Esophagus squamous epithelium (tissue), 5 donors: ENCODE measurements at regions not wholly inside any gene's neighbourhood (a gene's known extent, or its start where the extent isn't known, plus 50 kb on each side); places are given as distances from the start of the nearest gene placed in this dataset.

Experiments used
- DNase-seq: peaks from one replicate; lab custom pipeline; 2025; lab: John Stamatoyannopoulos, UW
- H3K27ac ChIP-seq, 4 donors: fragments of 200-600 bp; sonication (generic); one replicate each; pipeline ENCODE4 v1.5.1; 2016 to 2019; ENCODE audit warnings: mild to moderate bottlenecking in 1 of 4
- H3K27me3 ChIP-seq, 4 donors: fragments of 200-600 bp; sonication (generic); 1 replicate in 3 of 4; 2 replicates in 1 of 4; pipeline versions ENCODE4 v1.5.1 to v1.6.0; 2017 to 2021; ENCODE audit warnings: antibody characterized with exemption in 1 of 4
- H3K36me3 ChIP-seq, 3 donors: fragments of 200-600 bp; sonication (generic); one replicate each; pipeline ENCODE4 v1.5.1; 2016 to 2019
- H3K4me1 ChIP-seq, 3 donors: fragments of 200-600 bp; sonication (generic); one replicate each; pipeline ENCODE4 v1.5.1; 2017 to 2019
- H3K4me3 ChIP-seq, 4 donors: fragments of 200-600 bp; sonication (generic); 1 replicate in 3 of 4; 2 replicates in 1 of 4; pipeline ENCODE4 v1.5.1; 2016 to 2019; ENCODE audit warnings: mild to moderate bottlenecking in 2 of 4, moderate library complexity in 1 of 4
- H3K9me3 ChIP-seq, 3 donors: fragments of 200-600 bp; sonication (generic); one replicate each; pipeline ENCODE4 v1.5.1; 2016 to 2019
- POLR2A ChIP-seq, 4 donors: fragments of 450-650 bp; IDR thresholded peaks; one replicate each; pipeline ENCODE4 v1.6.1; 2017; ENCODE audit warnings: antibody characterized with exemption in 4 of 4, mild to moderate bottlenecking in 4 of 4, moderate library complexity in 3 of 4
- WGBS, 2 donors: methylation state at CpG; one replicate each; pipeline ENCODE4 v1.1.5; 2018; 5-methylcytosine and 5-hydroxymethylcytosine counted together
- intact Hi-C: fragments of 100-400 bp; cut with DNase I; formaldehyde crosslinking; loops from one replicate; pipeline ENCODE4 v1.15.0; 2022
- TF ChIP-seq, protein P1 (sequence below), 6 experiments: fragments of 450-650 bp in 4 of 6; fragments of 200-600 bp in 2 of 6; sonication (generic) in 2 of 6; IDR thresholded peaks; one replicate each; pipeline ENCODE4 v1.5.1; 2016 to 2019; ENCODE audit warnings: antibody characterized with exemption in 6 of 6, mild to moderate bottlenecking in 4 of 6, moderate library complexity in 4 of 6
- donor health status: DM: yes; HTN: yes; CAD: no.

DNA sequence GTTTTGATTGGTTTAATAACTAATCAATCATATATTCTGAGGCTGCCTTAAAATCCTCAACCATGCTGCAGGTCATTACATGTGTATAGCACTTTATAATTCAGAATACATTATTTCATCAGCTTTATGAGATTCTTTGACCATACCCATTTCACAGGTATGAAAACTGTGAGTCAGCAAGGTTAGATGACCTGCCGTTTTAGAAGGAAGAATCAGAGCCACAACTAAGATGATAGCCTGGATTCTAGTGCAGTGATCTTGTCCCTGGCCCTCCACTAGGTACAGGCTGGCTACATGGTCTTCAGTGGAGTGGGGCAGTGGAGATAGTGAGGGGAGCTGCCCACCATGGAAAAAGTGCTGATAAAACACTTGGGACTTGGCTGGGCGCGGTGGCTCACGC lies 154.4 kb upstream of the MAX start:
- no peaks in the 10 kb centered on the region for H3K36me3 ChIP-seq
- no peak for DNase-seq
- H3K27ac ChIP-seq: no peak overlapping the region
- no peaks in the 10 kb centered on the region for H3K27me3 ChIP-seq
- H3K9me3 ChIP-seq: peaks cover 0 to 4% (median 0%) of the 10 kb centered on the region in 3 donors
- intact Hi-C loops: no loop called here
- no peak for TF ChIP-seq POLR2A (IDR thresholded peaks at IDR 0.05)
- TF ChIP-seq, protein P1, sequence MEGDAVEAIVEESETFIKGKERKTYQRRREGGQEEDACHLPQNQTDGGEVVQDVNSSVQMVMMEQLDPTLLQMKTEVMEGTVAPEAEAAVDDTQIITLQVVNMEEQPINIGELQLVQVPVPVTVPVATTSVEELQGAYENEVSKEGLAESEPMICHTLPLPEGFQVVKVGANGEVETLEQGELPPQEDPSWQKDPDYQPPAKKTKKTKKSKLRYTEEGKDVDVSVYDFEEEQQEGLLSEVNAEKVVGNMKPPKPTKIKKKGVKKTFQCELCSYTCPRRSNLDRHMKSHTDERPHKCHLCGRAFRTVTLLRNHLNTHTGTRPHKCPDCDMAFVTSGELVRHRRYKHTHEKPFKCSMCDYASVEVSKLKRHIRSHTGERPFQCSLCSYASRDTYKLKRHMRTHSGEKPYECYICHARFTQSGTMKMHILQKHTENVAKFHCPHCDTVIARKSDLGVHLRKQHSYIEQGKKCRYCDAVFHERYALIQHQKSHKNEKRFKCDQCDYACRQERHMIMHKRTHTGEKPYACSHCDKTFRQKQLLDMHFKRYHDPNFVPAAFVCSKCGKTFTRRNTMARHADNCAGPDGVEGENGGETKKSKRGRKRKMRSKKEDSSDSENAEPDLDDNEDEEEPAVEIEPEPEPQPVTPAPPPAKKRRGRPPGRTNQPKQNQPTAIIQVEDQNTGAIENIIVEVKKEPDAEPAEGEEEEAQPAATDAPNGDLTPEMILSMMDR (IDR thresholded peaks at IDR 0.05): no peak
- H3K4me1 ChIP-seq: peaks cover 5 to 31% (median 9%) of the 10 kb centered on the region in 3 donors
- WGBS, 2 donors: 61 to 85% methylated on average over 2 to 4 of the region's 4 CpGs
- no peak overlapping the region for H3K4me3 ChIP-seq

DNA sequence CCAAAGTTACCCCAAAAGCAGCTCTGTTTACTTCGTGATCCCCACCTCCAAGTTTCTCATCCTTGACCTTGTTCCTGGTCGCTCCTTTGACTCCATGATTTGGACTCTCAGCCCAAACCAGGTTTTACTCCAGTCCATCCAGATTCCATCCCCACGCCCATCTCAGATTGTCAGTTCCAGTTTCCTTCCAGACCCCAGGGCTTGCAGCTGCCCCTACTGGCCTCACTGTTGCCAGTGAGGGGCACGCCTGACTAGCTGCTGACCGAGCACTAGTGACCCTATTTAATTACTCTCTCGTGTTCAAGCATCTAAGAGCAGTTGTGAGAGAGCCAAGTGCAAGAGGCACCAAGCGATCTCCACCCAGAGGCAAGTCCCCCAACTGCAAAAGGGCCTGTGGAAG lies 155.1 kb upstream of the FUT8 start:
- no peak overlapping the region for H3K4me3 ChIP-seq
- H3K4me1 ChIP-seq: peaks cover 5 to 31% (median 9%) of the 10 kb centered on the region in 3 donors
- H3K27me3 ChIP-seq: no peaks in the 10 kb centered on the region
- H3K9me3 ChIP-seq: peaks cover 0 to 4% (median 0%) of the 10 kb centered on the region in 3 donors
- no peak for DNase-seq
- 77 to 82% methylated on average over 4 to 5 of the region's 7 CpGs for WGBS, 2 donors
- H3K27ac ChIP-seq: no peak overlapping the region
- intact Hi-C loops: no loop called here
- H3K36me3 ChIP-seq: no peaks in the 10 kb centered on the region
- TF ChIP-seq POLR2A (IDR thresholded peaks at IDR 0.05): no peak
- TF ChIP-seq, protein P1 (IDR thresholded peaks at IDR 0.05): no peak

DNA sequence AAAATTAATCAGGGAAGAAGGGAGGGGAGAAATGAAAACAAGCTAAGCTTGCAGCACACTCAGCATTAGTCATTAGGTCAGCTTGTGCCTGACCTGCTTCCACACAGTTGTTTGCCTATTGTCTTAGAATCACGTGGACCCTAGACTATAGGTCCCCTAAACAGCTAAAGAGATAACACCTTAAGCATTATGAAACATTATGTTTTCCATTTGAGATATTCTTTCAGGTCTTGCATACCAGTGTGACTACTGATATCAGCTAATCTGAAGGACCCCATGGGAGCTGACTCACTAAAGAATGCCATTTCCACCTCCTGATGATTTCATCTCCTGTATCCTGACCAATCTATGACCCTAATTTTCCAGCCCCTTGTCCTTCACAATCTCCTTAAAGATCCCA lies 154.1 kb upstream of the FUT8 start:
- Histone ChIP-seq H3K4me1 (peaks cover 5 to 31% (median 9%) of the 10 kb centered on the region in 3 donors), H3K27me3 (no peaks in the 10 kb centered on the region), H3K27ac (no peak overlapping the region), H3K4me3 (no peak overlapping the region), H3K9me3 (peaks cover 0 to 4% (median 0%) of the 10 kb centered on the region in 3 donors), H3K36me3 (no peaks in the 10 kb centered on the region)
- no peak for TF ChIP-seq POLR2A (IDR thresholded peaks at IDR 0.05)
- TF ChIP-seq, protein P1 (IDR thresholded peaks at IDR 0.05): no peak
- no peak for DNase-seq
- WGBS, 2 donors: 8 to 57% methylated on average over 1 of the region's 1 CpG
- intact Hi-C loops: no loop called here

DNA sequence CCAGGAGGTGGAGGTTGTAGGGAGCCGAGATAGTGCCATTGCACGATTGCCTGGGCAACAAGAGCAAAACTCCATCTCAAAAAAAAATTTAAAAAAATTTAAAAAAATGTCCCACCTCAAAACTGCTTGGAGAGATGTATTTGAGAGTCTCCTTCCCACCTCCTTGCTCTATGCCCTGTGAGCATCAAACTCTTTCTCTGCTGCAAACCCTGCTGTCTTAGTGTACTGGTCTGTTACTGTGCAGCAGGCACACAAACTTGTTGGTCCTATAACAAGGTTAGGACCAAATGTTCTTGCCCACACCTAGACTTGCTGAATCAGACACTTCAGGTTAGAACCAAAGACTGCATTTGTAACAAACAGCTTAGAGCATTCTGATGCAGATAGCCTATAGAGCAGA lies 153.5 kb upstream of the FUT8 start:
- intact Hi-C loops: no loop called here
- no peak for TF ChIP-seq POLR2A (IDR thresholded peaks at IDR 0.05)
- TF ChIP-seq, protein P1 (IDR thresholded peaks at IDR 0.05): no peak
- no peaks in the 10 kb centered on the region for H3K36me3 ChIP-seq
- H3K4me3 ChIP-seq: no peak overlapping the region
- DNase-seq: no peak
- no peaks in the 10 kb centered on the region for H3K27me3 ChIP-seq
- no peak overlapping the region for H3K27ac ChIP-seq
- peaks cover 0 to 4% (median 0%) of the 10 kb centered on the region in 3 donors for H3K9me3 ChIP-seq
- H3K4me1 ChIP-seq: peaks cover 5 to 31% (median 9%) of the 10 kb centered on the region in 3 donors
- WGBS, 2 donors: 91 to 94% methylated on average over 2 of the region's 2 CpGs

DNA sequence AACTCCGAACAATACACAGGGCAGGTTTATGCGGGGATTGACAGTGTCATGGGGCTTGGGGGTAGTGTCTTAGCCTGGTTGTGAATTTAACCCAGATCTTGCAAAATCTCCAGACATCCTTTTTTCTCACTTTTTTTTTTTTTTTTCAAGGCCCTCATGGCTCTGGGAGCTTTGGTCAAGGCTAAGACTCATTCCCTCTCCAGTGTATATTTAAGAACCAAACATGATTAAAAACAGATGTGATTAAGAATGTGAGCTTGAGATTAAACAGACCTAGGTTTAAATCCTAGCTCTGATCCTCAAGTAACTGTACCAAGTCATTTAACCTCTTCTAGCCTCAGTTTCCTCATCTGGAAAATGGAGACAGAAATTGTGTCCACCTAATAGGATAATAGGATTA lies 151.7 kb upstream of the FUT8 start:
- no peak for TF ChIP-seq POLR2A (IDR thresholded peaks at IDR 0.05)
- TF ChIP-seq, protein P1 (IDR thresholded peaks at IDR 0.05): no peak
- Histone ChIP-seq H3K4me3 (no peak overlapping the region), H3K27ac (no peak overlapping the region), H3K27me3 (no peaks in the 10 kb centered on the region), H3K36me3 (no peaks in the 10 kb centered on the region), H3K9me3 (peaks cover 0 to 4% (median 0%) of the 10 kb centered on the region in 3 donors), H3K4me1 (peaks cover 0 to 19% (median 4%) of the 10 kb centered on the region in 3 donors)
- no peak for DNase-seq
- intact Hi-C loops: no loop called here
- 76 to 83% methylated on average over 2 of the region's 2 CpGs for WGBS, 2 donors
